ENCODE measurements at regions not wholly inside any gene's neighbourhood (a gene's known extent, or its start where the extent isn't known, plus 50 kb on each side); places are given as distances from the start of the nearest gene placed in this dataset.
"Not testable (repeated sequence)": the region's sequence is repeated elsewhere in the genome, so short reads cannot be mapped to it uniquely, and the experiment has no call there.

GRCh38 chr12:25801734-25802133 lies 156.7 kb upstream of the RASSF8 start:
- Histone ChIP-seq H3K27me3 (no peaks in the 10 kb centered on the region), H3K9me3 (no peaks in the 10 kb centered on the region), H3K27ac (no peak overlapping the region), H3K4me3 (no peak overlapping the region), H3K36me3 (no peaks in the 10 kb centered on the region), H3K4me1 (peaks cover 0 to 4% (median 0%) of the 10 kb centered on the region in 9 donors)
- DNase-seq (no peak), ATAC-seq (no peak)
- 78 to 79% methylated on average over 1 of the region's 1 CpG for WGBS, 2 donors
- no peak for TF ChIP-seq CTCF (IDR thresholded peaks at IDR 0.05)
- intact Hi-C loops (cut with DNase I), result no loop called here

DNA sequence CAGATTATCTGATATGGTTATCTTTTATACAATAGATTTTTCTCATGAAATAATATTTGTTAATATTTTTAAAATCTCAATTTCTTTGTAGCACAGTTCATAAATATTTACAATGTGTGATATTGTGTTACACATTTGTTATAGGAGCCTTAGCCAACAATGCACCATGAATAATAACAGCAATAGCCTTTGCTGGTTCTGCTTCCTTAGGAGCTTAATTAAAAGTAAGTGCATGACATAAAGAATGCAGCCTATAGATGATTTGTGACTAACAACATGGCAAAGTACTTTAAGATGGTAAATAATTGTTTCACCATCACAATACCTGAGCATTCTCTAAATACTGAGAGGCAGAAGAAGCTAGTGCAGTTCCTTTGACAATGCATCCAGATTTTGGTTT lies 156.3 kb upstream of the RASSF8 start:
- peaks cover 0 to 4% (median 0%) of the 10 kb centered on the region in 9 donors for H3K4me1 ChIP-seq
- no peak for TF ChIP-seq CTCF (IDR thresholded peaks at IDR 0.05)
- no peaks in the 10 kb centered on the region for H3K36me3 ChIP-seq
- no peaks in the 10 kb centered on the region for H3K27me3 ChIP-seq
- no peaks in the 10 kb centered on the region for H3K9me3 ChIP-seq
- intact Hi-C loops (cut with DNase I), result no loop called here
- ATAC-seq, result no peak
- DNase-seq, result no peak
- no peak overlapping the region for H3K4me3 ChIP-seq
- H3K27ac ChIP-seq, result no peak overlapping the region

GRCh38 chr12:25803029-25803664 lies 155.3 kb upstream of the RASSF8 start:
- H3K36me3 ChIP-seq; intact Hi-C loops (cut with DNase I); H3K27ac ChIP-seq; H3K9me3 ChIP-seq; H3K4me1 ChIP-seq; H3K4me3 ChIP-seq; DNase-seq; ATAC-seq; H3K27me3 ChIP-seq: not testable (repeated sequence)
- WGBS, 2 donors, result 94% methylated on average over 13 of the region's 13 CpGs

GRCh38 chr12:25804286-25804685 lies 154.2 kb upstream of the RASSF8 start:
- WGBS, 2 donors, result 65 to 74% methylated on average over 4 of the region's 4 CpGs

DNA sequence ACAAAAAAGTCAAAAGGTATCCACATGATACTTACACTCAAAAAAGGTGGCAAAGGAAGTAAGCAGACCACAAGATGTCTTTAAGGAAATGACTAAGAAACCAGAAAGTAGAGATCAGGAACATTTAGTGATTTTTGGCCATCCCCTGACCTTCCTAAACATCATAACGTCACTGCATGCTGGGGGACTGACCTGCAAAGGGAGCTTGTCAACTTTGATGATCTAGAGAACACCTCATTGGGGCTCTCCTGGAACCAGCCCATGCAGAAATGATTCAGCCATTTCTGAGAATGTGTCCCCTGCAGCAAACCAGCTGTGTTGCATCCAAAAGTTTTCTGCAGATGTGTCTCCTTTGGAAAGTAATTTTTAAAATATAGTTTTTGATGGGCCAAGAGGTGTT lies 152.2 kb upstream of the RASSF8 start:
- Histone ChIP-seq H3K27ac (no peak overlapping the region), H3K36me3 (no peaks in the 10 kb centered on the region), H3K4me1 (peaks cover 0 to 4% (median 0%) of the 10 kb centered on the region in 9 donors), H3K4me3 (no peak overlapping the region), H3K9me3 (peaks cover 0 to 14% (median 0%) of the 10 kb centered on the region in 11 donors), H3K27me3 (no peaks in the 10 kb centered on the region)
- DNase-seq, result no peak
- no peak for TF ChIP-seq CTCF (IDR thresholded peaks at IDR 0.05)
- no peak for ATAC-seq
- intact Hi-C loops (cut with DNase I), result no loop called here
- WGBS, 2 donors, result 45 to 67% methylated on average over 1 of the region's 1 CpG

More at GRCh38 chr12:25804286-25804685, 154.2 kb upstream of the RASSF8 start:
- H3K4me3 ChIP-seq; H3K36me3 ChIP-seq; intact Hi-C loops (cut with DNase I); H3K27me3 ChIP-seq; H3K27ac ChIP-seq; DNase-seq; ATAC-seq; H3K4me1 ChIP-seq: not testable (repeated sequence)
- peaks cover 0 to 10% (median 0%) of the 10 kb centered on the region in 11 donors for H3K9me3 ChIP-seq
